ENCODE measurements at regions not wholly inside any gene's neighbourhood (a gene's known extent, or its start where the extent isn't known, plus 50 kb on each side); places are given as distances from the start of the nearest gene placed in this dataset.

- TF ChIP-seq SMAD4 (CRISPR knock-in tag; IDR thresholded peaks at IDR 0.05) (no peak), TEAD4 (CRISPR knock-in tag; IDR thresholded peaks at IDR 0.05) (no peak), ELF4 (CRISPR knock-in tag; IDR thresholded peaks at IDR 0.05; ENCODE audit: low read depth) (no peak), CBFB (CRISPR knock-in tag; IDR thresholded peaks at IDR 0.05; ENCODE audit: low read depth) (no peak), ZNF671 (CRISPR knock-in tag; IDR thresholded peaks at IDR 0.05) (no peak)
- ATAC-seq (no peak), DNase-seq (ENCODE audit: low spot score) (no peak)
- Mint-ChIP-seq H3K4me1 (no peaks in the 10 kb centered on the region), H3K27ac (no peak overlapping the region), H3K4me3 (no peak overlapping the region), H3K36me3 (peaks cover 6% of the 10 kb centered on the region; the same call in 1 of the 2 replicates), H3K9me3 (peaks cover 11% of the 10 kb centered on the region), H3K27me3 (ENCODE audit: low read depth) (peaks cover 3% of the 10 kb centered on the region; the same call in 1 of the 2 replicates)
- ChIA-PET CTCF (no interaction called here), POLR2A (no interaction called here)
Measured at GRCh38 chr13:95360464-95361097, 59.3 kb upstream of the ABCC4 start.

GRCh38 chr13:95361686-95362085 is 60.4 kb upstream of the ABCC4 start:
- no peak overlapping the region for H3K27ac Mint-ChIP-seq
- H3K36me3 Mint-ChIP-seq: peaks cover 6% of the 10 kb centered on the region; the same call in 1 of the 2 replicates
- H3K4me3 Mint-ChIP-seq: no peak overlapping the region
- ChIA-PET POLR2A (no interaction called here), CTCF (interaction anchor here (0.8 kb wide), 1 partner anchor 173 kb away, joined by 3 read pairs; no protein-coding TSS in a partner anchor)
- ATAC-seq (no peak), DNase-seq (ENCODE audit: low spot score) (no peak)
- no peaks in the 10 kb centered on the region for H3K4me1 Mint-ChIP-seq
- no peak for TF ChIP-seq SP1 (CRISPR knock-in tag; conservative IDR thresholded peaks at IDR 0.05)
- TF ChIP-seq MYBL2 (CRISPR knock-in tag; IDR thresholded peaks at IDR 0.05): no peak
- no peak for TF ChIP-seq ZNF317 (CRISPR knock-in tag; IDR thresholded peaks at IDR 0.05; ENCODE audit: borderline replicate concordance, low read depth)
- TF ChIP-seq FOXK1 (CRISPR knock-in tag; IDR thresholded peaks at IDR 0.05): no peak
- TF ChIP-seq NFYB (CRISPR knock-in tag; conservative IDR thresholded peaks at IDR 0.05; ENCODE audit: low read depth): no peak
- no peak for TF ChIP-seq ATF6 (CRISPR knock-in tag; IDR thresholded peaks at IDR 0.05)
- TF ChIP-seq SMAD3 (CRISPR knock-in tag; IDR thresholded peaks at IDR 0.05; ENCODE audit: borderline replicate concordance): no peak
- TF ChIP-seq AR (CRISPR knock-in tag; IDR thresholded peaks at IDR 0.05): no peak
- TF ChIP-seq, protein P1, sequence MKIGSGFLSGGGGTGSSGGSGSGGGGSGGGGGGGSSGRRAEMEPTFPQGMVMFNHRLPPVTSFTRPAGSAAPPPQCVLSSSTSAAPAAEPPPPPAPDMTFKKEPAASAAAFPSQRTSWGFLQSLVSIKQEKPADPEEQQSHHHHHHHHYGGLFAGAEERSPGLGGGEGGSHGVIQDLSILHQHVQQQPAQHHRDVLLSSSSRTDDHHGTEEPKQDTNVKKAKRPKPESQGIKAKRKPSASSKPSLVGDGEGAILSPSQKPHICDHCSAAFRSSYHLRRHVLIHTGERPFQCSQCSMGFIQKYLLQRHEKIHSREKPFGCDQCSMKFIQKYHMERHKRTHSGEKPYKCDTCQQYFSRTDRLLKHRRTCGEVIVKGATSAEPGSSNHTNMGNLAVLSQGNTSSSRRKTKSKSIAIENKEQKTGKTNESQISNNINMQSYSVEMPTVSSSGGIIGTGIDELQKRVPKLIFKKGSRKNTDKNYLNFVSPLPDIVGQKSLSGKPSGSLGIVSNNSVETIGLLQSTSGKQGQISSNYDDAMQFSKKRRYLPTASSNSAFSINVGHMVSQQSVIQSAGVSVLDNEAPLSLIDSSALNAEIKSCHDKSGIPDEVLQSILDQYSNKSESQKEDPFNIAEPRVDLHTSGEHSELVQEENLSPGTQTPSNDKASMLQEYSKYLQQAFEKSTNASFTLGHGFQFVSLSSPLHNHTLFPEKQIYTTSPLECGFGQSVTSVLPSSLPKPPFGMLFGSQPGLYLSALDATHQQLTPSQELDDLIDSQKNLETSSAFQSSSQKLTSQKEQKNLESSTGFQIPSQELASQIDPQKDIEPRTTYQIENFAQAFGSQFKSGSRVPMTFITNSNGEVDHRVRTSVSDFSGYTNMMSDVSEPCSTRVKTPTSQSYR (CRISPR knock-in tag; IDR thresholded peaks at IDR 0.05): no peak
- TF ChIP-seq GABPB1 (CRISPR knock-in tag; IDR thresholded peaks at IDR 0.05): no peak
- TF ChIP-seq ZBTB21 (CRISPR knock-in tag; IDR thresholded peaks at IDR 0.05; ENCODE audit: borderline replicate concordance): no peak
- TF ChIP-seq ZNF138 (CRISPR knock-in tag; conservative IDR thresholded peaks at IDR 0.05): no peak
- TF ChIP-seq ATF1 (CRISPR knock-in tag; IDR thresholded peaks at IDR 0.05): no peak
- TF ChIP-seq TEAD4 (CRISPR knock-in tag; IDR thresholded peaks at IDR 0.05): no peak
- TF ChIP-seq HMGXB4 (CRISPR knock-in tag; IDR thresholded peaks at IDR 0.05): no peak
- TF ChIP-seq ZNF232 (CRISPR knock-in tag; IDR thresholded peaks at IDR 0.05): no peak
- TF ChIP-seq SMAD4 (CRISPR knock-in tag; IDR thresholded peaks at IDR 0.05): no peak
- TF ChIP-seq GRHL2 (CRISPR knock-in tag; IDR thresholded peaks at IDR 0.05; ENCODE audit: insufficient replicate concordance, severe bottlenecking): no peak
- TF ChIP-seq ZNF416 (CRISPR knock-in tag; IDR thresholded peaks at IDR 0.05): no peak
- no peaks in the 10 kb centered on the region for H3K27me3 Mint-ChIP-seq (ENCODE audit: low read depth)
- peaks cover 8% of the 10 kb centered on the region for H3K9me3 Mint-ChIP-seq
